Small intestine (tissue), 7 donors: ENCODE measurements at regions not wholly inside any gene's neighbourhood (a gene's known extent, or its start where the extent isn't known, plus 50 kb on each side); places are given as distances from the start of the nearest gene placed in this dataset.
A peak's percentile ranks its signal among the peaks of the same experiment; 100 is the strongest.

Experiments used
- DNase-seq, 2 donors: peaks; one replicate each; pipeline versions ENCODE4 v3.0.0 to v3.0.0-alpha.2; 2013
- FAIRE-seq: peaks from 2 replicates; lab custom pipeline; 2012; peaks lifted over from hg19 to GRCh38; lab: Jason Lieb, UNC
- H3K27ac ChIP-seq, 3 donors: one replicate each; pipeline ENCODE4 v1.5.1; 2013; ENCODE audit warnings: low read length in 2 of 3, mild to moderate bottlenecking in 2 of 3, control low read depth in 1 of 3, inconsistent platforms in 1 of 3, low read depth in 1 of 3, moderate library complexity in 1 of 3
- H3K27me3 ChIP-seq, 3 donors: one replicate each; pipeline ENCODE4 v1.6.1; 2013; ENCODE audit warnings: low read length in 3 of 3, inconsistent platforms in 1 of 3; ENCODE audit not compliant: control insufficient read depth in 3 of 3, insufficient read depth in 3 of 3
- H3K36me3 ChIP-seq, 3 donors: one replicate each; pipeline ENCODE4 v1.6.1; 2013; ENCODE audit warnings: low read length in 3 of 3, inconsistent platforms in 1 of 3, low read depth in 1 of 3, mild to moderate bottlenecking in 1 of 3, moderate library complexity in 1 of 3; ENCODE audit not compliant: control insufficient read depth in 3 of 3, insufficient read depth in 2 of 3
- H3K4me1 ChIP-seq, 3 donors: one replicate each; pipeline ENCODE4 v1.6.1; 2013; ENCODE audit warnings: low read length in 2 of 3, inconsistent platforms in 1 of 3, low read depth in 1 of 3, mild to moderate bottlenecking in 1 of 3, moderate library complexity in 1 of 3; ENCODE audit not compliant: control insufficient read depth in 3 of 3, insufficient read depth in 2 of 3
- H3K4me3 ChIP-seq, 3 donors: one replicate each; pipeline ENCODE4 v1.5.1; 2013; ENCODE audit warnings: low read length in 3 of 3, control low read depth in 1 of 3, inconsistent platforms in 1 of 3, low read depth in 1 of 3, mild to moderate bottlenecking in 1 of 3, moderate library complexity in 1 of 3
- H3K9me3 ChIP-seq, 2 donors: one replicate each; pipeline ENCODE4 v1.6.1; 2013; ENCODE audit warnings: low read depth in 1 of 2, low read length in 1 of 2; ENCODE audit not compliant: control insufficient read depth in 2 of 2, insufficient read depth in 1 of 2
- WGBS, 3 donors: extraction: QIAGEN DNeasy Blood & Tissue Kit; methylation state at CpG; one replicate each; pipeline ENCODE4 v1.1.7; 2013; 5-methylcytosine and 5-hydroxymethylcytosine counted together
- donor health status: healthy with polysubstance abuse.
- donor health status: control.
- donor health status: control.
- donor health status: Bipolar disorder and iron deficiency.
- donor health status: healthy.

- FAIRE-seq (no peak), DNase-seq (no peak)
- 36 to 68% (median 54%) methylated on average over 1 of the region's 1 CpG for WGBS, 3 donors
- H3K27ac ChIP-seq: no peak overlapping the region
- no peak overlapping the region for H3K4me3 ChIP-seq
- no peaks in the 10 kb centered on the region for H3K27me3 ChIP-seq
- H3K4me1 ChIP-seq: no peaks in the 10 kb centered on the region
- H3K9me3 ChIP-seq: no peaks in the 10 kb centered on the region
- H3K36me3 ChIP-seq: no peaks in the 10 kb centered on the region
Measured at GRCh38 chr3:20752416-20752815, 566.4 kb upstream of the SGO1 start.

GRCh38 chr3:20751296-20751695 is 565.3 kb upstream of the SGO1 start:
- H3K4me3 ChIP-seq: no peak overlapping the region
- H3K27ac ChIP-seq: no peak overlapping the region
- 60 to 64% (median 62%) methylated on average over 4 of the region's 4 CpGs for WGBS, 3 donors
- H3K4me1 ChIP-seq: no peaks in the 10 kb centered on the region
- H3K36me3 ChIP-seq: no peaks in the 10 kb centered on the region
- no peak for DNase-seq
- no peak for FAIRE-seq
- no peaks in the 10 kb centered on the region for H3K27me3 ChIP-seq
- no peaks in the 10 kb centered on the region for H3K9me3 ChIP-seq

GRCh38 chr3:20747741-20748140 is 561.7 kb upstream of the SGO1 start:
- FAIRE-seq: no peak

GRCh38 chr3:20743553-20744321 is 557.7 kb upstream of the SGO1 start:
- no peak for DNase-seq
- no peak for FAIRE-seq
- WGBS, 3 donors: 32 to 49% (median 35%) methylated on average over 1 of the region's 1 CpG

More at GRCh38 chr3:20747741-20748140, 561.7 kb upstream of the SGO1 start:
- no peaks in the 10 kb centered on the region for H3K9me3 ChIP-seq
- no peak overlapping the region for H3K27ac ChIP-seq
- no peak for DNase-seq
- no peak overlapping the region for H3K4me3 ChIP-seq
- H3K27me3 ChIP-seq: no peaks in the 10 kb centered on the region
- 44 to 52% (median 44%) methylated on average over 1 of the region's 1 CpG for WGBS, 3 donors
- H3K4me1 ChIP-seq: no peaks in the 10 kb centered on the region
- H3K36me3 ChIP-seq: no peaks in the 10 kb centered on the region

GRCh38 chr3:20742903-20743552 is 557.0 kb upstream of the SGO1 start:
- DNase-seq (no peak), FAIRE-seq (no peak)
- Histone ChIP-seq H3K27me3 (no peaks in the 10 kb centered on the region), H3K4me3 (no peak overlapping the region), H3K4me1 (no peaks in the 10 kb centered on the region), H3K36me3 (no peaks in the 10 kb centered on the region), H3K9me3 (no peaks in the 10 kb centered on the region), H3K27ac (no peak overlapping the region)
- whole genome bisulfite sequencing, 3 donors: 45 to 54% (median 49%) methylated on average over 2 of the region's 2 CpGs

More at GRCh38 chr3:20743553-20744321, 557.7 kb upstream of the SGO1 start:
- H3K9me3 ChIP-seq: no peaks in the 10 kb centered on the region
- no peak overlapping the region for H3K27ac ChIP-seq
- H3K4me1 ChIP-seq: no peaks in the 10 kb centered on the region
- no peak overlapping the region for H3K4me3 ChIP-seq
- H3K36me3 ChIP-seq: no peaks in the 10 kb centered on the region
- no peaks in the 10 kb centered on the region for H3K27me3 ChIP-seq

GRCh38 chr3:20741381-20741780 is 555.4 kb upstream of the SGO1 start:
- no peaks in the 10 kb centered on the region for H3K27me3 ChIP-seq
- H3K9me3 ChIP-seq: no peaks in the 10 kb centered on the region
- FAIRE-seq (no peak), DNase-seq (no peak)
- no peak overlapping the region for H3K27ac ChIP-seq
- no peak overlapping the region for H3K4me3 ChIP-seq
- no peaks in the 10 kb centered on the region for H3K4me1 ChIP-seq
- H3K36me3 ChIP-seq: no peaks in the 10 kb centered on the region

DNA sequence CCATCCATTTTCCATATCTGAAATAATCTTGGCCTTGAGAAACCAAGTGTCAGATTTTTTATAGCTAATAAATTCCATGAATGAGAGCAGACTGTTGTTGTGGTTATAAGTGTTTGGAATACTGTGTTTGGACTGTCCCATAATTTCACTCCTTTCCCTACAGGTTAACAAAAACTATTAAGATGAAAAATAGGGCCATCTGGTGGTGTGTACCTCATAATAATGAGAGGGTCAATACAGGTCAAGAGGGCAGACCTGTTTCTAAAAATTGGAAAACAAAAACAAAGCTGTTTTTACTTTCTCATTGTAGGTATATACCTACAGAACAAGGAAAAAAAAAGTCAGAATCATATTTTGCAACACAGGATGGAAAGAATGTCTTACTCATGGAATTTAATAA is 553.8 kb upstream of the SGO1 start:
- Histone ChIP-seq H3K9me3 (no peaks in the 10 kb centered on the region), H3K4me1 (no peaks in the 10 kb centered on the region), H3K36me3 (no peaks in the 10 kb centered on the region), H3K27me3 (no peaks in the 10 kb centered on the region), H3K27ac (no peak overlapping the region), H3K4me3 (no peak overlapping the region)
- DNase-seq (peak in 1 of 2 donors; percentile 1), FAIRE-seq (no peak)

GRCh38 chr3:20736287-20736852 is 550.4 kb upstream of the SGO1 start:
- H3K4me1 ChIP-seq: no peaks in the 10 kb centered on the region
- no peaks in the 10 kb centered on the region for H3K36me3 ChIP-seq
- H3K27me3 ChIP-seq: no peaks in the 10 kb centered on the region
- FAIRE-seq: no peak
- H3K9me3 ChIP-seq: no peaks in the 10 kb centered on the region
- no peak overlapping the region for H3K27ac ChIP-seq
- 60 to 73% (median 67%) methylated on average over 5 of the region's 5 CpGs for WGBS, 3 donors
- DNase-seq: no peak
- H3K4me3 ChIP-seq: no peak overlapping the region
